ENCODE measurements at regions not wholly inside any gene's neighbourhood (a gene's known extent, or its start where the extent isn't known, plus 50 kb on each side); places are given as distances from the start of the nearest gene placed in this dataset.

DNA sequence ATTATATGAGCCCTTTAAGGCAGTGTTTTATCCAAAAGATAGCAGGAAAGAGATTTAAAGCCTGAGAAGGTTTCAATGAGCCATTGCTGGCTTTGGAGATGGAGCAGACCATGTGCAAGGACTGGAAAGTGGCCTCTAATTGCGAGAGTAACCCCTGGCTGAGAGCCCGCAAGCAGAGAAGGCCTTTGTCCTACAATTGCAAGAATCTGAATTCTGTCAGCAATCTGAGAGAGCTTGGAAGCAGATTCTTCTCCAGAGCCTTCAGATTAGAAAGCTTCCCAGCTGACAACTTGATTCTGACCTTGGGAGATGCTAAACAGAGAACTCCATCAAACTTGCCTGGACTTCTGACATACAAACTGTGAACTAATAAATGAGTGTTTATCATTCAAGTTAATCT lies 528.7 kb upstream of the KLF12 start:
- DNase-seq (ENCODE audit: low spot score) = no peak

DNA sequence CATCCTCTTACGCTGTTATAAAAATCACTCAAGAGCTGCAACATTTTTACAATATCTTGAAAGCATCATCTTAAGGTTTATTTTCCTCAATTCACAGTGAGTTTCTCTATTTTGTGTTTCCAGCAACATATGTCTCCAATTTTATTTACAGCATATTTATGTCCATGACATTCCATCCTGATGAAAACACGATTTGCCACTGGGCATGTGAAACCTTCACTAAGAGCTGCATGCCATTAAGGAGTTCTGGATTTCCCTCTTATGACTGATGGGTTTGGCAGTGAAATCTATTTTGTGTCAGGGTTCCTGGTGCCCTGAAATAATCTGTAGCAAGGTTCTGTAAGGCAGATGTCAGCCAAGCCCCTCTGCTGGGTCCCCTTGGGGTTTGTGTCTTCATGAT lies 527.6 kb upstream of the KLF12 start:
- no peak for DNase-seq (ENCODE audit: low spot score)

DNA sequence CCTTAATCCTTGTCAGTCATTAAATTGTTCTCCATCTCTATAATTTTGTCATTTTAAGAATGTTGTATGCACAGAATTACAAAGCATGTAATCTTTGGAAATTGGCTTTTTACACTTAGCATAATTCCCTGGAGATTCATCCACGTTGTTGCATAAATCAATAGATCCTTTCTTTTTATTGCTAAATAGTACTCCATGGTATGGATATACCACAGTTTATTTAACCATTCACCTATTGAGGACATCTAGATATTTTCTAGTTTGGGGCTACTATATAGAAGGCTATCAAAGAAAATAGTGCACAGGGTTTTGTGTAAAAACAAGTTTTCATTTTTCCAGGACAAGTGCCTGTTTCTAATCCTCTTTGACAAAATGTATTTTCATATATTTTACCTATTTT lies 523.6 kb upstream of the KLF12 start:
- no peak for DNase-seq (ENCODE audit: low spot score)

DNA sequence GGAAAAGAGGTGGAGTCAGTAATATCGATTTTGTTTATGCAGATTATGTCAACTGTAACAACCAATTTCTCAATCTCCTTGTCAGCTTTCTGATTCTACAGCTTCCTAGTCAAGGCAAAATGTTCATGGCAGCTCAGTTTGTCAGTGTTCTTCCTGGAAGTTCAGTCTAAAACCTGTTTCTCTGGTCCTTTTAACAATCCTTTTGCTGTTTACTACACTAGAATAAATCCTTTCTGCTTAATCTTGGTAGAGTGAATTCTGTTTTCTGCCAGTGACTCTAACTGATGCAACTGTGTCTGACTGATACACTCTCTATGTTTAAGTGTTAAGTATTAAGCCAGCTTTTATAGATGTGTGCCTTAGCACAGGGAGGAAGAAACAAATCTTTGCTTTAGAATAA lies 516.9 kb upstream of the KLF12 start:
- DNase-seq (ENCODE audit: low spot score) = no peak

DNA sequence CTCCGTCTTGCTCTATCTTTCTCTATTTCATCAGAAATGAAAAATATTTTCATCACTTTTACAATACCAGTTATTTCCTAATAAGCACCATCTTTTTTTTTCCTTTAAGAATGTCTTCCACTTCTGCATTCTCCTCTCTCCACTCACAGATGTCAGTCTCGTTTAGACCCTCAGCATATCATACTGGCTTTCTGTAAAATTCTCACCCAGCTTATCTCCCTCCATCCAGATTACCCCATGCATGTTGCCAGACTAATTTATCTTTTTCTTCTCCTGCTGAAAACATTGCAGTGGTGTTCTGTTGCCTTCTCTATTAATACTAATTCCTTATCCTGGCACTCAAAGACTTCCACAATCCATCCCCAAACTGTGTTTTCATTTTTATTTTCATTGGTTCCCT lies 513.8 kb upstream of the KLF12 start:
- DNase-seq (ENCODE audit: low spot score) = no peak

DNA sequence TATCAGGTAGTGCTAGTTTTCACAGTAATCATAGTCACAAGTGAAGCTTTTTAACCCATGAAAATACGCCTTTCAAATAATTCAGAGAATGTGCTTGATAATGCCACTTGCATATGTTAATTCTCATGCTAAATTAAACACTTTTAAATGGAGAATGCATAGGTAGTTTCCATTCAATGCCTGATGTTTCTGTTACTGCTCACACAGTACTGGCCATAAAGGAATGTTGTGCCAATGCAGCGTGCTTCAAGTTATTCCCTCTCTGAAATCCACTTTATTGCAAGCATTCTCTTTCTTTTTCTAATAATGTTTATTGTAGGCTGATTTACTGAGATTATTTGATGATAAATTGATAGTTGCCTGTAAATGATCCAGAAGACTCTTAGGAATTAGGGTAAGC lies 513.0 kb upstream of the KLF12 start:
- DNase-seq (ENCODE audit: low spot score) = no peak

DNA sequence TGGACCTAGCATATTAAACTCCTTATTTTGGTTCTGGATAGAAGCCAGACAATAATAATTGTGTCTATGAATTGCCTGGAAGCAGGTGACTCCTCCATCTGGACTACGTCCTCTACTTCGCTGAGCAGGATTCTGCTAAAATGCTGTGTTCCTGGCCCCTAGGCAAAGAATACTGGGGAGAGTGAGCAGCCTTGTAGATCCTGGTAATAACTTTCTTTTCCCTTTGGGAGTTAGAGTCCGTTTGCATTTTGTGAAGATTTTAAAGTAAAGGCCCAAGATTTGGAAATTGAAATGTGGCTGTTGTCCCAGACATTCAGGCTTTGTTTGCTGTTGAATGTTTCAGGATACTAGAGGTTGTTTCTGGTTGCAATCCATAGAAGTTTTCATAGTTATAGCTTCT lies 511.9 kb upstream of the KLF12 start:
- no peak for DNase-seq (ENCODE audit: low spot score)

DNA sequence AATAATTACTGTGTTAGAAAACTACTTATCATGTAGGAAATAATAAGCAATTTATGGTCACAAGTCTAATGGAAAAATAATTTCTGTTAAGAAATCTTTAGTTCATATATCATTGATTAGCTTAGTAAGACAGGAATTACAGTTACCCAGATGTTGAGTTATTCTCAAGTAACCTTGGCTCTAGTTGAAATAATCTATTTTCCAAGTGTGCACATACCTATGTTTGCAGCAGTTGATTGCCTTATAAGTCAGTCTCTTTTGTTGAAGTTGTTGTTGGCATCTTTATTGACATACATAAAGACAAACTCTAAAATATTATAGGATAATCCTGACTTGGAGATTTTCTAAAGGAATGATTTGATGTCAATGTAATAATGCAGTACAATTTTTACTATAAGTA lies 511.4 kb upstream of the KLF12 start:
- DNase-seq (ENCODE audit: low spot score) = no peak

DNA sequence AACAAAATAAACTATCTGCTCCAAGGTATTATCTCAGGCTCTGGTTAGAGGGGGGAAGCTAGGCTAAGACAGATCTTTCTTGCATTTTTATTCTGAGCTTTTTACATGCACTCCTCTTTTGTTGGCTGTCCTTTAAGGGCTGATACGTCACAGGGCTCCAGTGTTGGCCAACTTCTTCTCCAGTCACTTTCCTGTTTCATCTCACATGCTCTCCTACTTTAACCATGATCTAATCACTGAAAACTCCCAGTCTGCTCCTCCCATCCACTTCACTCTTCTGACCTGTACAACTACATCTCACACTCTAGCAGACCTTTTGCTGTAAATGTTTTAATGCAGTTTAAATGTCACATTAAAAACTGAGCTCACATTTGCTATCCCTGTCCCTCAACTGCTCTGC lies 510.0 kb upstream of the KLF12 start:
- DNase-seq (ENCODE audit: low spot score) = no peak

DNA sequence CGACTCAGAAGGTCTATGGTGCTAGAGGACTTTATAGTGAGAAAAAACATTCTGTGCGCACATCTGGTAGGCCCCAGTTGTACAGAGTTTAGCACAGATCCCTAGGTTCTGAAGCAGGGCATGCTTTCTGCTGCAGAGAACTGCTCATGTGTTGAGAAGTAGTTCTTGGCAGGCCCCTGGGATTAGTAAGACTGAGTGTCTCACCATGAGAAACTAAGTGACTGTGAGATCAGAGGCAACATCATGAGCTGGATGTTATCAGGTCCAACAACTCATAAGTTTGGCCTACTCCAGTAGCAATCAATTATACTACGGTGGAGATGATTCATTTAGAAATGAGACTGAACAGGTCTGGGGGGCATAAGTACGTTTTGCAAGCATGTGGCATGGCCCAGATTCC lies 507.4 kb upstream of the KLF12 start:
- no peak for DNase-seq (ENCODE audit: low spot score)

DNA sequence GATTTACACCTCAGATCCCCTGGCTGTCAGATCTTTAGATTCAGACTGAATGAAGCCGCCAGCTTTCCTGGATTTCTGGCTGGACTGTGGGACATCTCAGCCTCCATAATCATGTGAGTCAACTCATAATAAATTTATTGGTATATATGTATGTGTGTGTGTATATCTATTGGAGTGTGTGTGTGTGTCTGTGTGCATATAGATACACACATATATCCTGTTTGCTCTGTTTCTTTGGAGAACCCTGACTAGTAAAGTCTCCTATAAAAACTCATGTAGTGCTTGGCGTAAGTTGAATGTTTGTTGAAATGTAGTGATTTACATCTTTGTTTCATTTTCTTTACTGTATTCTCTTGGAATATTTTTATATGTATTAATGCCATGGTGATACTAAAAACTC lies 499.5 kb upstream of the KLF12 start:
- no peak for DNase-seq (ENCODE audit: low spot score)

DNA sequence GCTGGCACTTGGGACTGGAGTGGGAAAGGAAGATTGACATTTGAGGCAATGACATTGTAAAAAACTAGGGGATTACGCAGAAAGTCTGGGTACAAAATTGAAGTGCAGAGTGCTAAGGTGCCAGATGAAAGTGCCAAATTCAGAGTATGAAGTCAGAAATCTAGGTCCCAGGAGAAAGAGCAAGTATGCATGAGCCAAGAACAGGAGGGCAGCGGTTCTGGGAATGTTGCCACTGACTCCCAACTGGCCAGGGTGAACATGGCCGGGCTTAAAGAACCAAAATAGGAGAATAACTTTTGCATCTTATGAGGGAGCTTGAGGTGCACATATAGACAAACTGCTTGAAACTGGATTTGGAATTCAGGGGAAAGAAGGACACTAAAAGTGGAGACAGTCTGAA lies 495.8 kb upstream of the KLF12 start:
- DNase-seq (ENCODE audit: low spot score) = no peak

DNA sequence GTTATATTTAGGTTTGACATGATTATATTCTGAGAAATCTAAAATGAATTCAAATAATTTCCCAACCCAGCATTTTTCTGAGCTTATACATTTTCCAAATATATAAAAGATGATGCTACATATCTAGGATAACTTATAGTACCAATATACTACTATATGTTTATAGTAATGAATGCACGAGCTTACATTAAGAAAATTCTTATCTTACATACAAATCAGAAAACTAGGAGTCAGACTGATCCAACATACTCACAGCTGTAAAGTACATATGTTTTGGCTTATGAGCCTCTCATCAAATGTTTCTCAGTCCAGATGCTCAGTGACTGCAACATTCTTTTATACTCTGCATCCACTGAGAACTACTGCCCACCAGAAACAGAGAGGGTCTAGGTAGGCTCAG lies 491.3 kb upstream of the KLF12 start:
- DNase-seq (ENCODE audit: low spot score) = no peak

DNA sequence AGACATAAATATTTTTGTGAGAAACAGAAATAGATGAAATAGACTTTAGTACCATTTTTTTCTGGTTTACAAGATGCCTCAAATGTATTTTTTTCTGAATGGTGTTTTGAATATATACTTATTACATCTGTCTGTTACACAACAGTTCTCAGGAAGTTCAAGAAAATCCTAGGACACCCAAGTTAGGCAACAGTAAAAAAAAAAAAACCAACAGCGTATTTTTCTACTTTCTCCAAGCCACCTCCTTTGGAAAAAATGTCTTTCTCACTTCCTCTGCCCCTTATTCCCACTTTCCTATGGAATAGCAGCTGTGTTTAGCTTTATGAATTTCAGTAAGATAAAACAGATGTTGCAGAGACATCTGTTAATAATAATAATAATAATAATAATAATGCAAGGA lies 489.6 kb upstream of the KLF12 start:
- DNase-seq (ENCODE audit: low spot score) = no peak

DNA sequence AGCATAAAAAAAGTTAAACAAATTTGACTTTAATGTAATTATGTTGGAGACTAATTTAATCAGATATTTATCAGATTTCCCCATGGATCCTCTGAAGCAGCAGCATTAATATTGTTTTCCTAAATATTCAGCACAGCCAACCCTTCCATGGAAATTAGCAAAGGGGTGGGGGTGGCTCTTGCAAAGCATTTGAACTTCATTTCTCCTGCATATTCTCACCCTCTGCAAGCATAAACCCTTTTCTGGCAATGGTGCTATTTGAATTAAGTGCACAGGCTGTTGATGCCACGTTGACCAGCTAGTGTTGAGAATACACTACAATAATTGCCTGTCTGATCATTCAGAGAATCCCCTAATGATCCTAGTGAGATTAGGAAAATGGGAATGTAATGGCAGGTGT lies 488.1 kb upstream of the KLF12 start:
- DNase-seq (ENCODE audit: low spot score) = no peak

DNA sequence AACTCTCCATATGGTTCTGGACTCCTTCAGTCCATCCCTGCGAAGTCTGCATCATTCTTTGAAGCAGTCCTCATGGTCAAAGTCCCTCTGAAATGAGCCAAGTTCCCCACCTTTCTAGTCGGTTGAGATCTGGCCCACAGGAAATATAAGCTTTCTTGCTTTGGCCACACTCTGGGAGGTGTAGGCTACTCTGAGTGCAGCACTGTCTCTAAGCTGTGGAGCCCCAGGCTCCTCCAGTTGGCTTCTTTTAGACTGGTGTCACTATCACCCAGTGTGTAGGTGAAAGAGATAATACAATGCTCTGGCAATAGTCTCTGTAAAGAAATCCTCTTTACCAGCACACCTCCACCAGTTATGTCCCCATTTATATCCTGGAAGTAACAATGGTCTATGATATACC lies 486.5 kb upstream of the KLF12 start:
- no peak for DNase-seq (ENCODE audit: low spot score)

DNA sequence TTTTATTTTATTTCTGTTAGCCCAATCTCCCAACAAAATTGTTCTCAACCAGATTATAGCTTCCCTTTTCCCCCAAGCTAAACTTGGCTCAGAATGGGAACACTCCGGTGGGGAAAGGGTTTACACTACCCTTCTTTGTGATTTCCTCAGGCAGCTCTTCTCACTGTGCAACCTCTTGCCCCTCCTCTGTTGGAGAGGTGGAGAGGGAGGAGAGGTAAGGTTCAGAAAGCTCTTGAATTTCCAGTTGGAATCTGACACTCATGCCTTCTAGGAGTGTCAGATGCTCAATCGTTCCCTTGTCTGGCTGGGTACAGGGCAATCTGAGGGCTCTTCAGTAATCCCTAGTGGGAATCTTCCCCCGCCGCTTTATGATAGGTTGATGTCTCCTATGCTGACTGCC lies 486.1 kb upstream of the KLF12 start:
- DNase-seq (ENCODE audit: low spot score) = no peak

DNA sequence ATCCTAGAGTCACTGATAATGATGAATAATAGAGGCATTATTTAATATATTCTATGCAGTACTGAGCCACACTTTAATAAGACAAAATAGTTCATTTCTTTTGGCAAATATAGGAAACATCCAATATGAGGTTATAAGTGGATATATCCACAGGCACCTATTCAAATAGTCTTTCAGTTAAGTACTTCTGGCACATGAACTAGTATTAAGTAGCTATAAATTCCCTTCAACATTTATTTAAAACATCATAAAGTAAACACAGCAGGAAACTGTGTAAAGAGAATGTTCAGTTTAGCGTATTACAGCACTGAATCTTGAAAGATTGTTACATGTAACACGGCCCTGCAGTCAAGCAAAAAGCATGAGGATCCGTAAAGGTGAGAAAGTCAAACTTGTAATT lies 463.3 kb upstream of the KLF12 start:
- DNase-seq (ENCODE audit: low spot score) = no peak

DNA sequence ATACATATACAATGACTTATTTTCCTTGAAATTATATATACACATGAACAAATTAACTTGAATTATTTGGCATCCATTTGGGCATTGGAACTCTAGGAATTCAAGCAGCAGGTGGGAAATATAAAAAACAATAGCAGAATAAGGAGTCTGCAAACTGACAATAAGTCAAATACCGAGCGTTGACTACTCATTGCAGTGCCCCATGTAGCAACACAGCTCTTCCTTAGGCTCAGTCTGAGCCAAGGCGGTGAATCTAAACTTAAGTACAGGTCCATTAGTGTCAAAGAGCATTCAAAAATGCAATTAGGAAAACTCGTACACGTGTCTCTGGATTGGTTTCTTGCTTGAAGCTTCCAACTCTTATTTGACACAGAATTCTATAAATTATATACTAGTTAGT lies 462.5 kb upstream of the KLF12 start:
- no peak for DNase-seq (ENCODE audit: low spot score)

DNA sequence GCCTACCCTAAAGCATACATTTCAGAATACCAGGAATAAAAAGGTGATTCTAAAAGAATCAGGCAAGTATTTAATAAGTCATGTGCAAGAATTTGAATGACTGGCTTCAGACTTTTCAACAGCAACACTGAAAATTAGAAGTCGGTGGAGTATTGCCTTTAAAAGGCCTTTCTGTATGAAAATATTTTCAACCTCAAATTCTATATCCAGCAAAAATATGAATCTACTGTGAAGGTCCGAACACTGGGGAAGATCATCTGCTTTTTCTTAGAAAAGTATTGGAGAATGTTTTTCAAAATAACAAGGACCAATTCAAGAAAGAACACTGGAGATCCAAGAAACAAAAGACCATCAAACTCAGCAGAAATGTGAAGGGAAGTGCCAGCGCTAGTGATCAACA lies 459.5 kb upstream of the KLF12 start:
- no peak for DNase-seq (ENCODE audit: low spot score)

DNA sequence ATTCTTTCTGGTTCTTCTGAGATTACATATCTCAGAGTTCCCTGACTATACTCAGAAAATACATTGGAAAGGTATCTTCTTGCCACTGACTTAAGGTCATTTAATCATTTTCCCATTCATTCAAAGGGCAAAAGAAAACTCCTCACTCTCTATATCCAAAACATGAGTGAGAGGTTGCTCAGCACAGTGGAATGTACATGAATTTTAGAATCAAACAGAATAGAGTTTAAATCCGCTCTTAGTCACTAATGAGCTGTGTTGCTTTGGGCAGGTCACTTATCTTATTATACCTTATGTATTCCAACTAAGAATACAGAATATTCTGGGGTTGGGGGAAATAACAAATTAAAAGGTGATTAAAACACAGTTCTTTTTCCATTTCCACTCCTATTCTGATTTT lies 452.6 kb upstream of the KLF12 start:
- DNase-seq (ENCODE audit: low spot score) = no peak

DNA sequence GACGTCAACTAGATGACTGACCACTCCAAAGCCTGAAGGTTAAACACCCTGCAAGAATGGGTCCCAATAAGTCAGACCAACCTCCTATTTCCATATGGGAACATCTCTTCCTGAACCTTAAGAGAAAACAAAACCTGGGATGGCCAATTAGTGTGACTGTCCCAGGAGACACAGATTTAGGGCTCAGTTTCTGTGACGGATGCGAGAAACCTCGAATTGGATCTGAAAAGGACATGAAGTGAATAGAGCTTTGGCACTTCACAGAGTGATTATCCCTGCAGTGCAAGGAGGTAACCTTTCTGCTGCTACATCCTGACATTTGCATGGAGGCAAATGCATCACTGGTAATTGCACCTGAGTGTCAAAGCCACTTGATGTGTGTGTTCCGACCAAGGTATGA lies 442.2 kb upstream of the KLF12 start:
- no peak for DNase-seq (ENCODE audit: low spot score)

DNA sequence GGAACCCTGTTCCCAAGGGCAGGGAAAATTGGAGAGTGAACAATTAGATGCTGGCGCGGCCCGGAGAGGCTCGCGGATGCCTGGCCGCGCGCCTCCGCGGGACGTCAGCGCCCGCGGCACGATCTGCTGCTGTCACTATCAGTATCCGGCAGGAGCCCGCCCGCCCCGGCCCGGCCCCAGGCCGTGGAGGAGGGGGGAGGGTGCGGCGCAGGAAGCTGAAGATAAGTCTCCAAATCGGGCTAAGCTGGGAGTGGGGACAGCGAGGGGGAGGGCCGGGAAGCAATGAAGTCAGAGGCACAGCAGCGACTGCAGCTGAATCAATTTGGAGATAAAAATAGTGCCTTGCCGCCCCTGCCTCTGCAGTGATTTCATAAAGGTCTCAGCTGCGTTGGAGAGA lies 441.5 kb upstream of the KLF12 start:
- no peak for DNase-seq (ENCODE audit: low spot score)

DNA sequence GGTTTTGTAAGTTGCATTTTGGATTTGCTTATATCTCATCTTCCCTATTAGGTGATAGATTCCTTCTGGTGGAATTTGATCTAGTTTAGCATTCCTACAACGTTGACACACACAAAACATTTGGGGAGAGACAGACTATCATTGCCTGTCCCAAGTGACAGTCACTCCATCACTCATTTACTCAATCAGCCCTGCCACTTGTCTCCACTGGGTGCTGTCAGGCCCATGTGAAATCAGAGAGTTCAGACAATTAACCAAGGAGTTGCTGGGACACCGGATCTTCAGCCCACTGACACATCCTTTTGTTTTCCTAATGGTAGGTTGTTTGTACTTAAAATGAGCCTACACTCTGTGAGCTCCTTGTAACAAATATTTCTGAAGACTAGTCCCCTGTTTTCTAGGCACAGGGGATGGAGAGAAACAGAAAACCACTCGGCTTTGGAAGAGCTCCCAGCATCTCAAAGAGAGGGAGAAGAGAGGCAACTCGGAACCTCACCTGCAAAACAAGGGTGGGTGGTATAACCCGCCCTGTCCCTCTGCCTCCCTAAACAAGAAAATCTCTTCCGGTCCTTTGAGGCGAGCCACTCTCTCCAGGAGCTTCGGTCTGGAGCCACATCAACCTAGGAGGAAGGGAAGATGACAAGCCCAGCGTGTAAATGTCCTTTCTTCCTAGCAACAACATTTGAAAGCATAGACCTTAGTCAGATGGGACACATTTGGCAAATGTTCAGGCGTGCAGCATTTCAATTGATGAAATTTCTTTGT lies 440.9 kb upstream of the KLF12 start:
- DNase-seq (ENCODE audit: low spot score) = no peak

DNA sequence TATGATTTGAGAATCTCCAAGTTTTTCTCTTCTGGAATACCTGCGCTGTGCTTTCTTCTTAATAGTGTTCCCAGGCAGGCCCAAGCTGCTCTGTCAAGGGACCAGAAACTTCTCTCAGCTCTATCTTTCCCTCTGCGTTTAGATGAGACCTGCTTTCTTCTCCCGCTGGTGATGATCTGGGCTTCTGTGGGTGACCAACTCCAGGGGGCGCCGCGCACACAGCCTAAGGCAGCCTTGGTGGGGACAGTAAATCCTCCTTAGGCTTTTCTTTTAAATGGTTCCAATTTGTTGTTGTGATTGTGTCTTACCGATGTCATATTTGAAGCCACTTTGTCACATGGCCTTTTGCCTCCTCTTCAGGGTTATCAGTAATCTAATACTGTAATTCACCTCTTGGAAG lies 439.4 kb upstream of the KLF12 start:
- DNase-seq (ENCODE audit: low spot score) = no peak

All from hematopoietic multipotent progenitor cell treated with erythropoietin and hydrocortisone succinate and interleukin-3 and kit ligand, for 17 days (in vitro differentiated cells).